ENCODE measurements at regions not wholly inside any gene's neighbourhood (a gene's known extent, or its start where the extent isn't known, plus 50 kb on each side); places are given as distances from the start of the nearest gene placed in this dataset.

- no peak for TF ChIP-seq CTCF (IDR thresholded peaks at IDR 0.05)
- no peaks in the 10 kb centered on the region for H3K36me3 ChIP-seq
- no peaks in the 10 kb centered on the region for H3K27me3 ChIP-seq (replicated peaks; ENCODE audit: insufficient read depth)
- no peak for ATAC-seq (ENCODE audit: insufficient number of reproducible peaks, low FRiP score, low read depth)
- no peaks in the 10 kb centered on the region for H3K4me1 ChIP-seq (ENCODE audit: control insufficient read depth in 1 of 2, low read depth in 2 of 2)
- no peak overlapping the region for H3K4me3 ChIP-seq
- no peak for DNase-seq (ENCODE audit: low spot score)
- H3K27ac ChIP-seq = no peak overlapping the region
- no peaks in the 10 kb centered on the region for H3K9me3 ChIP-seq
Observed at GRCh38 chr18:39596221-39596620, 2030.6 kb upstream of the CELF4 start.

GRCh38 chr18:39594206-39594605 lies 2028.6 kb upstream of the CELF4 start:
- Histone ChIP-seq H3K27me3 (replicated peaks; ENCODE audit: insufficient read depth) (no peaks in the 10 kb centered on the region), H3K36me3 (no peaks in the 10 kb centered on the region)

GRCh38 chr18:39591649-39592048 lies 2026.1 kb upstream of the CELF4 start:
- H3K27ac ChIP-seq = no peak overlapping the region
- H3K9me3 ChIP-seq = no peaks in the 10 kb centered on the region
- no peaks in the 10 kb centered on the region for H3K4me1 ChIP-seq (ENCODE audit: control insufficient read depth in 1 of 2, low read depth in 2 of 2)
- no peak for TF ChIP-seq CTCF (IDR thresholded peaks at IDR 0.05)
- no peaks in the 10 kb centered on the region for H3K27me3 ChIP-seq (replicated peaks; ENCODE audit: insufficient read depth)
- no peak for DNase-seq (ENCODE audit: low spot score)
- no peak overlapping the region for H3K4me3 ChIP-seq
- no peak for ATAC-seq (ENCODE audit: insufficient number of reproducible peaks, low FRiP score, low read depth)
- no peaks in the 10 kb centered on the region for H3K36me3 ChIP-seq

More at GRCh38 chr18:39594206-39594605, 2028.6 kb upstream of the CELF4 start:
- Histone ChIP-seq H3K4me1 (ENCODE audit: control insufficient read depth in 1 of 2, low read depth in 2 of 2) (no peaks in the 10 kb centered on the region), H3K27ac (no peak overlapping the region), H3K9me3 (no peaks in the 10 kb centered on the region), H3K4me3 (no peak overlapping the region)
- TF ChIP-seq CTCF (IDR thresholded peaks at IDR 0.05) = no peak
- DNase-seq (ENCODE audit: low spot score) (no peak), ATAC-seq (ENCODE audit: insufficient number of reproducible peaks, low FRiP score, low read depth) (no peak)

GRCh38 chr18:39589496-39589895 lies 2023.9 kb upstream of the CELF4 start:
- Histone ChIP-seq H3K4me3 (no peak overlapping the region), H3K9me3 (no peaks in the 10 kb centered on the region), H3K36me3 (no peaks in the 10 kb centered on the region), H3K27ac (no peak overlapping the region), H3K27me3 (replicated peaks; ENCODE audit: insufficient read depth) (no peaks in the 10 kb centered on the region), H3K4me1 (ENCODE audit: control insufficient read depth in 1 of 2, low read depth in 2 of 2) (no peaks in the 10 kb centered on the region)
- TF ChIP-seq CTCF (IDR thresholded peaks at IDR 0.05) = no peak
- DNase-seq (ENCODE audit: low spot score) (no peak), ATAC-seq (ENCODE audit: insufficient number of reproducible peaks, low FRiP score, low read depth) (no peak)

GRCh38 chr18:39587586-39587985 lies 2022.0 kb upstream of the CELF4 start:
- DNase-seq (ENCODE audit: low spot score) (no peak), ATAC-seq (ENCODE audit: insufficient number of reproducible peaks, low FRiP score, low read depth) (no peak)
- no peaks in the 10 kb centered on the region for H3K9me3 ChIP-seq
- no peaks in the 10 kb centered on the region for H3K36me3 ChIP-seq
- H3K4me3 ChIP-seq = no peak overlapping the region
- H3K4me1 ChIP-seq (ENCODE audit: control insufficient read depth in 1 of 2, low read depth in 2 of 2) = no peaks in the 10 kb centered on the region
- no peaks in the 10 kb centered on the region for H3K27me3 ChIP-seq (replicated peaks; ENCODE audit: insufficient read depth)
- no peak for TF ChIP-seq CTCF (IDR thresholded peaks at IDR 0.05)
- H3K27ac ChIP-seq = no peak overlapping the region
